Kidney epithelial cell (primary cell): ENCODE measurements at regions not wholly inside any gene's neighbourhood (a gene's known extent, or its start where the extent isn't known, plus 50 kb on each side); places are given as distances from the start of the nearest gene placed in this dataset.

Source experiments
- DNase-seq: peaks from one replicate; pipeline ENCODE4 v3.0.0-alpha.2; 2010; ENCODE audit warnings: low read depth
- H3K27me3 ChIP-seq: 2 replicates; pipeline ENCODE4 v1.6.0; 2011; ENCODE audit warnings: low read length; ENCODE audit not compliant: control insufficient read depth, insufficient read depth
- H3K36me3 ChIP-seq: 2 replicates; pipeline ENCODE4 v1.5.1; 2011; ENCODE audit warnings: low read length; ENCODE audit not compliant: control insufficient read depth, insufficient read depth
- H3K4me3 ChIP-seq: 2 replicates; pipeline ENCODE4 v1.5.1; 2011; ENCODE audit warnings: low read depth, mild to moderate bottlenecking, control low read depth, low read length
- TF ChIP-seq, protein P1 (sequence below): IDR thresholded peaks from 2 replicates; pipeline ENCODE4 v1.5.1; 2011; ENCODE audit warnings: mild to moderate bottlenecking, moderate library complexity, low read length, control low read depth, inconsistent platforms; ENCODE audit not compliant: insufficient read depth, poor library complexity, severe bottlenecking

DNA sequence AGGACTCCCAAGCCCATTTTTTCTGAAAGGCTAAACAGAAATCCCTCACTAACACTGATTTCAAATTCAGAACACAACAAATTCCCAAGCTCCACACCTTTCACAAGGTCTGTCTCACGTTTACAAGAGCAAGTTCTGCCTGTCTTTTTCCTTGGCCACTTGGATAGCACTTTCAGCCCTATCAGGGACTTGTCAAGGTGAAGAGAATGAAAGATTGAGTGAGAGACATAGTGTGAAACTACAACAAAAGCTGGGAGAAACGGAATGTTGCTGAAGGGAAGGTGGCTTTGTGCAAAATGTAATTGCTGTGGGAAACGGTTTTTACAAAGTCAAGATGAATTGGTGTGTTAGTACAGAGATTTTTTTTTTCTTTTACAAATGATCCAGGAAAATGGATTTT lies 89.4 kb upstream of the GATA6 start:
- Histone ChIP-seq H3K27me3 (no peaks in the 10 kb centered on the region), H3K4me3 (no peak overlapping the region), H3K36me3 (no peaks in the 10 kb centered on the region)
- TF ChIP-seq, protein P1, sequence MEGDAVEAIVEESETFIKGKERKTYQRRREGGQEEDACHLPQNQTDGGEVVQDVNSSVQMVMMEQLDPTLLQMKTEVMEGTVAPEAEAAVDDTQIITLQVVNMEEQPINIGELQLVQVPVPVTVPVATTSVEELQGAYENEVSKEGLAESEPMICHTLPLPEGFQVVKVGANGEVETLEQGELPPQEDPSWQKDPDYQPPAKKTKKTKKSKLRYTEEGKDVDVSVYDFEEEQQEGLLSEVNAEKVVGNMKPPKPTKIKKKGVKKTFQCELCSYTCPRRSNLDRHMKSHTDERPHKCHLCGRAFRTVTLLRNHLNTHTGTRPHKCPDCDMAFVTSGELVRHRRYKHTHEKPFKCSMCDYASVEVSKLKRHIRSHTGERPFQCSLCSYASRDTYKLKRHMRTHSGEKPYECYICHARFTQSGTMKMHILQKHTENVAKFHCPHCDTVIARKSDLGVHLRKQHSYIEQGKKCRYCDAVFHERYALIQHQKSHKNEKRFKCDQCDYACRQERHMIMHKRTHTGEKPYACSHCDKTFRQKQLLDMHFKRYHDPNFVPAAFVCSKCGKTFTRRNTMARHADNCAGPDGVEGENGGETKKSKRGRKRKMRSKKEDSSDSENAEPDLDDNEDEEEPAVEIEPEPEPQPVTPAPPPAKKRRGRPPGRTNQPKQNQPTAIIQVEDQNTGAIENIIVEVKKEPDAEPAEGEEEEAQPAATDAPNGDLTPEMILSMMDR = no peak
- no peak for DNase-seq

DNA sequence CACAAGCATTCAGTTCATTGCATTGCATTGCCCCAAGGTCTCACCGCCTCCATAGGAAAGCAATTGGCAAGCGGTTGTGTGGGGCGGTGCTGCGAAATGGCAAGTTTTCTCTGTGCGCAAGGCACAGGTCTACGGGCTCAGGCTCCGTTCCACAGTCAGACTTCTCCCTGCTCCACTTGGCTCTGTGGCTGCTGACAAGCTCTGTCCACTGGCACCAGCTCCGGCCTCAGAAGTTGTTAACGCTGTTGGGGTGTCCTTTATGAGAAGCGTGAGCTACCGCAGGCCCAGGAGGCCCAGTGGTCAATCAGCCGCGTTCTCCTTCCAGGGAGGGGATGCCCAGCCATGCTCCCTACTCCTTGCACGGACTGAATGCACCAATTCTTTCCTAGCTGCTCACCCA lies 87.0 kb upstream of the GATA6 start:
- H3K4me3 ChIP-seq = no peak overlapping the region
- no peaks in the 10 kb centered on the region for H3K36me3 ChIP-seq
- no peak for DNase-seq
- no peaks in the 10 kb centered on the region for H3K27me3 ChIP-seq
- TF ChIP-seq, protein P1 = no peak

- no peaks in the 10 kb centered on the region for H3K36me3 ChIP-seq
- no peaks in the 10 kb centered on the region for H3K27me3 ChIP-seq
- DNase-seq = peak; percentile 9
- TF ChIP-seq, protein P1 = no peak
- H3K4me3 ChIP-seq = no peak overlapping the region
These were observed 84.8 kb upstream of the GATA6 start for GRCh38 chr18:22084547-22084946.

GRCh38 chr18:22086973-22087372 lies 82.4 kb upstream of the GATA6 start:
- no peak overlapping the region for H3K4me3 ChIP-seq
- no peak for DNase-seq
- no peaks in the 10 kb centered on the region for H3K27me3 ChIP-seq
- TF ChIP-seq, protein P1 = no peak
- no peaks in the 10 kb centered on the region for H3K36me3 ChIP-seq

DNA sequence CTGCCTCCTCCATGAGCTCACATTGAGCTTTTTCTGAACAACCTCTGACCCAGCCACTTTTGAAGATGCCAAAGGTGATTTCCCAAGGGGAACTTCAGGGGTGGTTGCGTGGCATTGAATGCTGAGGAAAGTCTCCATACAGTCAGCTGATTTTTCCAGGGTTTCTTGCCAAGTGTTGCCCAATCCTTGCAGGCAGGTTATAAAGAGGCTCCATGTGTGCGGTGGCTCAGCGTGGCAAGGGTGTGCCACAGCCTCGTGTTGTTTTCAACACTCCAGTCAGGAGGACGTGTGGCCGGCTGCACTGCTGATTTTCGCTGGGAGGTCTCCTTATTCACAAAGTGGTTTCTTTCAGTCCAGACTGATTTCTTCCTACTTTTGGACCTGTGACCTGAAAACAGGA lies 81.4 kb upstream of the GATA6 start:
- DNase-seq = no peak
- Histone ChIP-seq H3K27me3 (no peaks in the 10 kb centered on the region), H3K36me3 (no peaks in the 10 kb centered on the region), H3K4me3 (no peak overlapping the region)
- TF ChIP-seq, protein P1 = no peak

DNA sequence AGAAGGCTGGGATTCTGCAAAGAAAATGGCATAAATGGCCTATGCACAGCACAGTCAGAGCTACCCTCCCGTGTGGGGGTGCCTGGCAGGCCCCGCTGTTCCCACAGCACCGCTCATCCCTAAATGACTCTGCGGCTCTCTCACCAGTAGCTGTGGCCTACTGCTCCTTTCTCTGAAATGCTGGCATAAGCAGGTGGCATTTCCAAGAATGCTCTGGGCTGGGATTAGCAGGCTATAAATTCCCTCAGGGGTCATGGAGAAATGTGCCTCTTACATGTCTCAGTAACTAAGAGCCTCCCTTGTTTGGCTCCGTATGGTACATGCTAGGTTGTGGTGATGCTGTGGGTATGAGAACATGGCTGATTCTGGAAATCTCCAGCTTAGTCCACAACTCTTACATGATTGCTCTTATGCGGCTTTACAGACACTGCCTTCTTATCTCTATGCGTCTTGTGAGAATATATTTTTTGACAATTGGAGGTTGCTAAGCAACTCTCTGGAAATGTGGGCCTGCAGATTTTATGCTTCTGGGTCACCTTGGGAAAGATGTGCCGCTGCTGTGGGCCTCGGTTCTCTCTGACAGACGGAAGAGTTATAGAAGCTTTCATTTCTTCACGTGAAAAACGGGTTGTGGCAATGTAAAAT lies 80.3 kb upstream of the GATA6 start:
- Histone ChIP-seq H3K27me3 (no peaks in the 10 kb centered on the region), H3K4me3 (no peak overlapping the region), H3K36me3 (no peaks in the 10 kb centered on the region)
- DNase-seq = no peak
- TF ChIP-seq, protein P1 = no peak
